A549 (cell line): ENCODE measurements at regions not wholly inside any gene's neighbourhood (a gene's known extent, or its start where the extent isn't known, plus 50 kb on each side); places are given as distances from the start of the nearest gene placed in this dataset.

ENCODE experiments used
- CEBPB ChIP-seq, 2 experiments: fragments of >200 bp in 1 of 2; sonication (Bioruptor Twin) in 1 of 2; formaldehyde crosslinking in 1 of 2; IDR thresholded peaks; 2 replicates each; pipeline ENCODE4 v1.6.1; 2012 to 2016
- EP300 ChIP-seq, 2 experiments: fragments of >200 bp; sonication (Bioruptor Twin); formaldehyde crosslinking; IDR thresholded peaks; 2 replicates in 1 of 2; 3 replicates in 1 of 2; pipeline ENCODE4 v1.6.1; 2016 to 2017
- MYC ChIP-seq: IDR thresholded peaks from 2 replicates; pipeline ENCODE4 v1.6.1; 2012; ENCODE audit warnings: mild to moderate bottlenecking, inconsistent platforms, low read length, improper control_type of control experiment, borderline replicate concordance
- SMC3 ChIP-seq: fragments of >200 bp; sonication (Bioruptor Twin); formaldehyde crosslinking; IDR thresholded peaks from 3 replicates; pipeline ENCODE4 v1.6.1; 2018; ENCODE audit warnings: inconsistent platforms
- ZFP36 ChIP-seq: fragments of 450-650 bp; IDR thresholded peaks from 2 replicates; pipeline ENCODE4 v1.6.1; 2014; ENCODE audit warnings: borderline replicate concordance; ENCODE audit not compliant: partially characterized antibody
- TF ChIP-seq, protein P1 (sequence below): fragments of >200 bp; sonication (Bioruptor Twin); formaldehyde crosslinking; IDR thresholded peaks from 3 replicates; pipeline ENCODE4 v1.5.1; 2016

DNA sequence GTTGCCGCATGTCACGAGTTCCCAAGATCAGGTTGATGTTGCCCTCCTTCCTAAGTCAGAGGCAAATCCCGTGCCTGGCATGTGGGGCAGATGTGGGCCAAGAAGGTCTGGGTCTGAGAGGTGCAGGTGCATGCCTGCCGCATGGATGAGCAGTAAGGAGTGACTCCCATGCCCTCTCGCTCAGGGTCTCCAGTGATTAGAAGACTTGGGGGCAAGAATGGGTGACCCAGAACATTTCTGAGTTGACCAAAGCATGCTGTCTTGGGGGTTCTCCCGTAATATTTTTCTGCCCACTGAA, 120.6 kb upstream of the HDAC4 start:
- TF ChIP-seq, protein P1, sequence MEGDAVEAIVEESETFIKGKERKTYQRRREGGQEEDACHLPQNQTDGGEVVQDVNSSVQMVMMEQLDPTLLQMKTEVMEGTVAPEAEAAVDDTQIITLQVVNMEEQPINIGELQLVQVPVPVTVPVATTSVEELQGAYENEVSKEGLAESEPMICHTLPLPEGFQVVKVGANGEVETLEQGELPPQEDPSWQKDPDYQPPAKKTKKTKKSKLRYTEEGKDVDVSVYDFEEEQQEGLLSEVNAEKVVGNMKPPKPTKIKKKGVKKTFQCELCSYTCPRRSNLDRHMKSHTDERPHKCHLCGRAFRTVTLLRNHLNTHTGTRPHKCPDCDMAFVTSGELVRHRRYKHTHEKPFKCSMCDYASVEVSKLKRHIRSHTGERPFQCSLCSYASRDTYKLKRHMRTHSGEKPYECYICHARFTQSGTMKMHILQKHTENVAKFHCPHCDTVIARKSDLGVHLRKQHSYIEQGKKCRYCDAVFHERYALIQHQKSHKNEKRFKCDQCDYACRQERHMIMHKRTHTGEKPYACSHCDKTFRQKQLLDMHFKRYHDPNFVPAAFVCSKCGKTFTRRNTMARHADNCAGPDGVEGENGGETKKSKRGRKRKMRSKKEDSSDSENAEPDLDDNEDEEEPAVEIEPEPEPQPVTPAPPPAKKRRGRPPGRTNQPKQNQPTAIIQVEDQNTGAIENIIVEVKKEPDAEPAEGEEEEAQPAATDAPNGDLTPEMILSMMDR = no peak
- TF ChIP-seq MYC = no peak
- no peak for TF ChIP-seq EP300 (IDR thresholded peaks at IDR 0.05)
- TF ChIP-seq CEBPB (IDR thresholded peaks at IDR 0.05) = no peak
- no peak for TF ChIP-seq SMC3
- TF ChIP-seq ZFP36 = no peak
